Ascending aorta (tissue), 2 donors: ENCODE measurements at regions not wholly inside any gene's neighbourhood (a gene's known extent, or its start where the extent isn't known, plus 50 kb on each side); places are given as distances from the start of the nearest gene placed in this dataset.

Experiments used
- DNase-seq, 2 donors: peaks; one replicate each; pipeline ENCODE4 v3.0.0-alpha.2; 2019; ENCODE audit warnings: low spot score in 2 of 2
- H3K27ac ChIP-seq, 2 donors: fragments of 200-600 bp; sonication (generic); one replicate each; pipeline ENCODE4 v1.5.1; 2016 to 2017; ENCODE audit warnings: mild to moderate bottlenecking in 1 of 2
- H3K27me3 ChIP-seq: fragments of 200-600 bp; sonication (generic); one replicate; pipeline ENCODE4 v1.5.1; 2017
- H3K36me3 ChIP-seq, 2 donors: fragments of 200-600 bp; sonication (generic); one replicate each; pipeline ENCODE4 v1.5.1; 2016
- H3K4me1 ChIP-seq, 2 donors: fragments of 200-600 bp; sonication (generic); one replicate each; pipeline ENCODE4 v1.5.1; 2016 to 2017; ENCODE audit warnings: mild to moderate bottlenecking in 1 of 2
- H3K4me3 ChIP-seq, 2 donors: fragments of 200-600 bp; sonication (generic); one replicate each; pipeline ENCODE4 v1.5.1; 2016 to 2017; ENCODE audit warnings: mild to moderate bottlenecking in 1 of 2
- H3K9me3 ChIP-seq, 2 donors: fragments of 200-600 bp; sonication (generic); one replicate each; pipeline ENCODE4 v1.5.1; 2016
- CTCF ChIP-seq, 3 experiments: fragments of 200-600 bp in 2 of 3; fragments of 450-650 bp in 1 of 3; sonication (generic) in 2 of 3; IDR thresholded peaks; one replicate each; pipeline ENCODE4 v1.5.1; 2016 to 2019; ENCODE audit warnings: antibody characterized with exemption in 3 of 3, mild to moderate bottlenecking in 1 of 3, moderate library complexity in 1 of 3
- intact Hi-C: fragments of 100-400 bp; cut with DNase I; formaldehyde crosslinking; loops from one replicate; pipeline ENCODE4 v1.15.1; 2023

DNA sequence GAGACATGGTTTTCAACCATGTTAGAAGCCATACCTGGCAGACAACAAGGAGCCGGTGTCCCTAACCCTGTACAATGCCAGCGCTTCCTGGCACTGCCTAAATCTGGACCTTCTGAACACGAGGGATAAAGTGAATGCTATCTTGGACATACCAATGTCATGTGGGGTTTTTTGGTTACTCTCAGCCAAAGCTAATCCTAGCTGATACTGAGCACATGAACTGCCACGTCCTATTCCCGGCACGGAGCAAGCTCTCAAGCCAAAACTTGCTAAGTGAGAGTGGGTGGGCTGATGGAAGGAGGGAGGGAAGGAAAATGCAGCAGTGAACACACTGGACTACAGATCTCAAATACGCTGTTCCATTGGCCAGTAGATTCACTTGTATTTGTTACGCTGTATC, 226.1 kb downstream of the BCOR start:
- H3K4me3 ChIP-seq: no peak overlapping the region
- H3K27ac ChIP-seq: no peak overlapping the region
- DNase-seq: no peak
- H3K36me3 ChIP-seq: no peaks in the 10 kb centered on the region
- no peaks in the 10 kb centered on the region for H3K27me3 ChIP-seq
- H3K9me3 ChIP-seq: no peaks in the 10 kb centered on the region
- no peaks in the 10 kb centered on the region for H3K4me1 ChIP-seq
- no peak for TF ChIP-seq CTCF (IDR thresholded peaks at IDR 0.05)
- intact Hi-C loops: no loop called here

GRCh38 chrX:39873117-39873516, 224.6 kb downstream of the BCOR start:
- Histone ChIP-seq H3K4me1 (no peaks in the 10 kb centered on the region), H3K36me3 (no peaks in the 10 kb centered on the region), H3K27me3 (no peaks in the 10 kb centered on the region), H3K9me3 (no peaks in the 10 kb centered on the region), H3K27ac (no peak overlapping the region), H3K4me3 (no peak overlapping the region)
- intact Hi-C loops: no loop called here
- no peak for TF ChIP-seq CTCF (IDR thresholded peaks at IDR 0.05)
- no peak for DNase-seq

GRCh38 chrX:39874202-39874816, 223.4 kb downstream of the BCOR start:
- Histone ChIP-seq H3K4me3 (no peak overlapping the region), H3K27me3 (no peaks in the 10 kb centered on the region), H3K36me3 (no peaks in the 10 kb centered on the region), H3K27ac (no peak overlapping the region), H3K4me1 (no peaks in the 10 kb centered on the region), H3K9me3 (no peaks in the 10 kb centered on the region)
- intact Hi-C loops: no loop called here
- no peak for DNase-seq
- no peak for TF ChIP-seq CTCF (IDR thresholded peaks at IDR 0.05)

- Histone ChIP-seq H3K36me3 (no peaks in the 10 kb centered on the region), H3K4me3 (no peak overlapping the region), H3K27me3 (no peaks in the 10 kb centered on the region), H3K4me1 (no peaks in the 10 kb centered on the region), H3K27ac (no peak overlapping the region), H3K9me3 (no peaks in the 10 kb centered on the region)
- no peak for DNase-seq
- intact Hi-C loops: no loop called here
- TF ChIP-seq CTCF (IDR thresholded peaks at IDR 0.05): no peak
Measured at GRCh38 chrX:39875834-39876628, 221.7 kb downstream of the BCOR start.

DNA sequence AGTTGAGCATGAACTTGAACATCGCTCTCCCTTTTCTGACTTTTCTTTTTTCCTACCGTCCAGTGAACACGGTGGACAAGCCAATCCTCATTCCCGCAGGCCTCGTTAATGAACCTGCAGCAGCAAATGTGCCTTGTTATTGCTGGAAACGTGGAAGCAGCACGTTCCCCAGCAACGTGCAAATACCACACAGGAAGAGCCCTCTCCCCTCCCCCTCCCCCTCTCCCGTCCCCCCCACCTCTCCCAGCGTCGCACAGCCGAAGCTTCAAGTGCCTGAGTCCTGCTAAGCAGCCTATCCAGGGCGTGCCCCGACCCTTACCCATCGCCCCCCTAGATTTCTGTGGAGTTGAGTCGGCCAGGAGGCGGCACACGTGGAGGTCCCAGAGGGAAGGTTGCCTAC, 219.9 kb downstream of the BCOR start:
- no peak for TF ChIP-seq CTCF (IDR thresholded peaks at IDR 0.05)
- Histone ChIP-seq H3K4me1 (no peaks in the 10 kb centered on the region), H3K9me3 (no peaks in the 10 kb centered on the region), H3K27me3 (no peaks in the 10 kb centered on the region), H3K36me3 (no peaks in the 10 kb centered on the region), H3K27ac (no peak overlapping the region), H3K4me3 (no peak overlapping the region)
- intact Hi-C loops: no loop called here
- DNase-seq: no peak
